ENCODE measurements at regions not wholly inside any gene's neighbourhood (a gene's known extent, or its start where the extent isn't known, plus 50 kb on each side); places are given as distances from the start of the nearest gene placed in this dataset.

DNA sequence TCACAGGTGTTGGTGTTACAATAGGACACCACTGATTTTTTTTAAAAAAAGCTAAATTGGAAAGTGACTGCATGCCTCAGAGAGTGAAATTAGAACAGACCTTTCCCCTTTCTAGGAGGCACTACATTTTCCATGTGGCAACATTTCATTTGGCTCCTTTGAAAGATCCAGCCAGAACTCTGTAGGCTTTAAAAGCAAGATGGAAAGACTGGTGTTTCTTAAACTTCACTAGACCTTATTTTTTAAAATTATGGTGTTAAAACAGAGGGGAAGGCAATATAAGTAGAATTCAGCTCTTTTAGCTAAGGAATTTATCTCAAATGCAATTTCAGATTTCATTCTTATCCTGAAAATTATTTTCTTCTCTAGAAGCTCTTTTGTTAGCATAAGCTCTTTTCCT, 317.6 kb upstream of the TGFBR2 start:
- H3K36me3 ChIP-seq (ENCODE audit: control insufficient read depth, insufficient read depth, low read length), result no peaks in the 10 kb centered on the region
- ChIA-PET CTCF (interaction anchor here (1.4 kb wide), 1 partner anchor 12 kb away, joined by 3 read pairs; no protein-coding TSS in a partner anchor), POLR2A (no interaction called here)
- H3K27me3 ChIP-seq (ENCODE audit: control insufficient read depth, insufficient read depth, low read length), result no peaks in the 10 kb centered on the region
- no peak for DNase-seq (ENCODE audit: low read depth)
- TF ChIP-seq, protein P1, sequence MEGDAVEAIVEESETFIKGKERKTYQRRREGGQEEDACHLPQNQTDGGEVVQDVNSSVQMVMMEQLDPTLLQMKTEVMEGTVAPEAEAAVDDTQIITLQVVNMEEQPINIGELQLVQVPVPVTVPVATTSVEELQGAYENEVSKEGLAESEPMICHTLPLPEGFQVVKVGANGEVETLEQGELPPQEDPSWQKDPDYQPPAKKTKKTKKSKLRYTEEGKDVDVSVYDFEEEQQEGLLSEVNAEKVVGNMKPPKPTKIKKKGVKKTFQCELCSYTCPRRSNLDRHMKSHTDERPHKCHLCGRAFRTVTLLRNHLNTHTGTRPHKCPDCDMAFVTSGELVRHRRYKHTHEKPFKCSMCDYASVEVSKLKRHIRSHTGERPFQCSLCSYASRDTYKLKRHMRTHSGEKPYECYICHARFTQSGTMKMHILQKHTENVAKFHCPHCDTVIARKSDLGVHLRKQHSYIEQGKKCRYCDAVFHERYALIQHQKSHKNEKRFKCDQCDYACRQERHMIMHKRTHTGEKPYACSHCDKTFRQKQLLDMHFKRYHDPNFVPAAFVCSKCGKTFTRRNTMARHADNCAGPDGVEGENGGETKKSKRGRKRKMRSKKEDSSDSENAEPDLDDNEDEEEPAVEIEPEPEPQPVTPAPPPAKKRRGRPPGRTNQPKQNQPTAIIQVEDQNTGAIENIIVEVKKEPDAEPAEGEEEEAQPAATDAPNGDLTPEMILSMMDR (IDR thresholded peaks at IDR 0.05; ENCODE audit: insufficient read depth, low read depth, low read length), result no peak
- H3K4me3 ChIP-seq (ENCODE audit: low read depth, low read length), result no peak overlapping the region

DNA sequence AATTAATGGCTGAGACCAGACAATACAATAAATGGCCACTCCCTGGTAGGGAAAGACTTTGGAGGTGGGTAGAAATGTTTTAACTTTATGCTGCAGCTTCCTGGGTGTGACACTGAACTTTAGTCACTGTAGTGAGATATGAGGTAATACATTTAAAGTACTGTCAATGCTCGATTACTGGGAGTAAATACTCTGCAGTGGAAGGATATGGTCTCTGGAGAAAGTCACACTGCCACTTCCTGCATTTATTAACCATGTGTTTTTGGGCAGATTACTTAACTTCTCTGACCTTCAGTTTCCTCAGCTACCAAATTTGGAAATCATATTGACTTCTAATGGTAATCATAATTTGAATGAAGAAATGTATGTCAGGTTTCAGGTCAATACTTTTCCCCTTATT, 317.1 kb upstream of the TGFBR2 start:
- no peaks in the 10 kb centered on the region for H3K27me3 ChIP-seq (ENCODE audit: control insufficient read depth, insufficient read depth, low read length)
- ChIA-PET POLR2A (no interaction called here), CTCF (interaction anchor here (1.4 kb wide), 1 partner anchor 12 kb away, joined by 3 read pairs; no protein-coding TSS in a partner anchor)
- H3K4me3 ChIP-seq (ENCODE audit: low read depth, low read length), result no peak overlapping the region
- no peaks in the 10 kb centered on the region for H3K36me3 ChIP-seq (ENCODE audit: control insufficient read depth, insufficient read depth, low read length)
- TF ChIP-seq, protein P1 (IDR thresholded peaks at IDR 0.05; ENCODE audit: insufficient read depth, low read depth, low read length), result no peak
- no peak for DNase-seq (ENCODE audit: low read depth)

DNA sequence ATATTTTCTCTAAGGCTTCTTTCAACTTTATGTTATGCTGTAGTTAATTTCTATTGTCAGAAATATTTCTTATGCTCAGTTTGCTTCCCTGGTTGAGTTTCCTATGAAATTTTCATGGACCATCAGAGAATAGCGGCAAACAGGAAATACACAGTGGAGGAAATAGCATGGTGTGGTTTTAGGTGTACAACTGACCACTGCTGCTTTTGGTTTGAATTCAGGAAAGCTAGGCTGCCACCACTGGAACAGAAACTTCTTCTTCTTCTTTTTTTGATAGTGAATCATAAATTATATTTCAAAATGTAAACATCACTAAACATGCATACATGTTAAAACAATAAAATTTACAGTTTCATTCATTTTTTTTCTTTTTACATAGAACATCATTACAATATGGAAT, 316.6 kb upstream of the TGFBR2 start:
- TF ChIP-seq, protein P1 (IDR thresholded peaks at IDR 0.05; ENCODE audit: insufficient read depth, low read depth, low read length), result no peak
- Histone ChIP-seq H3K27me3 (ENCODE audit: control insufficient read depth, insufficient read depth, low read length) (no peaks in the 10 kb centered on the region), H3K4me3 (ENCODE audit: low read depth, low read length) (no peak overlapping the region), H3K36me3 (ENCODE audit: control insufficient read depth, insufficient read depth, low read length) (no peaks in the 10 kb centered on the region)
- POLR2A ChIA-PET, result no interaction called here
- no peak for DNase-seq (ENCODE audit: low read depth)
- CTCF ChIA-PET, result no interaction called here

DNA sequence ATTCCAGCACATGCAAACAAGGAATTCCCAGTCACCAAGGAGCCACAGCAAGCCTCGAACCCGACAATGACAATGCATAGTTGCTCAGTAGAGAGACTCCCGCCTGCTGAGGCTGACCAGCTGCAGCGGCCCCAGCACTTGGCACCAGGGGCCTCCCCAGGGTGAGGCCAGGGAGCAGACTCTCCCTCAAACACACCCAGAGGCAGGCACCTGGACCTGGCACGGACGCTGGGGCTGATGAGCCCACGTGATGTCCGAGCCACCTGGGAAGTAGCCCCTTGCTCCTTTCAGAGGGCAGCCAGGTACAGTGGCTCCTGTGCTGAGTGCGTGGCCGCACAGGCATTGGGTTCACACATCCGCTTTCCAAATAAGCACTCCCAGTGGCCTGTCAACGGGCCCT, 315.9 kb upstream of the TGFBR2 start:
- DNase-seq (ENCODE audit: low read depth), result no peak
- TF ChIP-seq, protein P1 (IDR thresholded peaks at IDR 0.05; ENCODE audit: insufficient read depth, low read depth, low read length), result no peak
- Histone ChIP-seq H3K36me3 (ENCODE audit: control insufficient read depth, insufficient read depth, low read length) (no peaks in the 10 kb centered on the region), H3K27me3 (ENCODE audit: control insufficient read depth, insufficient read depth, low read length) (no peaks in the 10 kb centered on the region), H3K4me3 (ENCODE audit: low read depth, low read length) (no peak overlapping the region)
- ChIA-PET POLR2A (no interaction called here), CTCF (no interaction called here)

DNA sequence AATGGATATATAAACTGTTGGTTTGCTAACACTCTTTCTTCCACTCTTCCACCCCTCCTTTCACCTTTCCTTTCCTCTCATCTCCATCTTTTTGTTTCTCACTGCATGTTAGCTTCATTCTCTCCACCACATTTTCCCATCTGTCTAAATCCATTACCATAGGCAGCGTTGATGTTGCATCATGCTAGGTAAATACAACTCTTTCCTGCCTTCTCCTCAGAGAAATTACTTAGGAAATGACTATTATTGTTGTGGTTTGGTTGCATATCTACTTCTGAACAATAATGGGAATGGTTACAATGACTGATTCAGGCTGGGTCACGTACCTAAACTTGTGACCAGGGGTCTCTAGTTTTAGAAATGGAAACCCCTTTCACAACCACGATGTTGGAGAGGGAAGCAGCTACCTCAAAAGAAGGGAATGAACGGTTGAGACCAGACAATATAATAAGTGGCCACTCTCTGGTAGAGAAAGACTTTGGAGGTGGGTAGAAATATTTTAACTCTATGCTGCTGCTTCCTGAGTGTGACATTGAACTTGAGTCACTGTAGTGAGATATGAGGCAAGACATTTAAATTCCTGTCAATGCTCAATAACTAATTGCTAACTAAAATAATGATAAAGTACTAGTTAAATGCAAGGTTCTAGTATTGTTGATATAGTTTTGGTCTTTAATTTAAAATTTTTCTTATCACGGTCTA, 314.1 kb upstream of the TGFBR2 start:
- H3K36me3 ChIP-seq (ENCODE audit: control insufficient read depth, insufficient read depth, low read length), result no peaks in the 10 kb centered on the region
- ChIA-PET POLR2A (interaction anchor here (0.6 kb wide), 1 partner anchor 491 kb away, joined by 3 read pairs; no protein-coding TSS in a partner anchor), CTCF (interaction anchor here (0.5 kb wide), 2 partner anchors 18 to 93 kb away, joined by 3 read pairs; no protein-coding TSS in a partner anchor)
- H3K27me3 ChIP-seq (ENCODE audit: control insufficient read depth, insufficient read depth, low read length), result no peaks in the 10 kb centered on the region
- TF ChIP-seq, protein P1 (IDR thresholded peaks at IDR 0.05; ENCODE audit: insufficient read depth, low read depth, low read length), result no peak
- DNase-seq (ENCODE audit: low read depth), result no peak
- H3K4me3 ChIP-seq (ENCODE audit: low read depth, low read length), result no peak overlapping the region
